GM18502 (cell line): ENCODE measurements at regions not wholly inside any gene's neighbourhood (a gene's known extent, or its start where the extent isn't known, plus 50 kb on each side); places are given as distances from the start of the nearest gene placed in this dataset.
A peak's percentile ranks its signal among the peaks of the same experiment; 100 is the strongest.
"Not testable (repeated sequence)": the region's sequence is repeated elsewhere in the genome, so short reads cannot be mapped to it uniquely, and the experiment has no call there.

Experiments
- ATAC-seq: cut with Tn5 transposase; IDR thresholded peaks from one replicate; pipeline ENCODE4 v1.9.1; 2021; ENCODE audit warnings: mild to moderate bottlenecking; ENCODE audit not compliant: unreplicated experiment, poor library complexity

GRCh38 chr1:194816859-194817258 lies 1630.4 kb upstream of the B3GALT2 start:
- ATAC-seq = no peak

GRCh38 chr1:194813096-194813495 lies 1626.7 kb upstream of the B3GALT2 start:
- ATAC-seq = no peak

GRCh38 chr1:194809665-194810064 lies 1623.3 kb upstream of the B3GALT2 start:
- peak; percentile 54 for ATAC-seq

GRCh38 chr1:194809215-194809614 lies 1622.8 kb upstream of the B3GALT2 start:
- ATAC-seq = no peak

GRCh38 chr1:194807530-194808220 lies 1621.3 kb upstream of the B3GALT2 start:
- ATAC-seq = no peak

GRCh38 chr1:194802572-194802971 lies 1616.2 kb upstream of the B3GALT2 start:
- no peak for ATAC-seq

GRCh38 chr1:194795917-194796593 lies 1609.6 kb upstream of the B3GALT2 start:
- peak; percentile 92 for ATAC-seq

GRCh38 chr1:194787001-194787400 lies 1600.6 kb upstream of the B3GALT2 start:
- no peak for ATAC-seq

GRCh38 chr1:194786027-194786426 lies 1599.6 kb upstream of the B3GALT2 start:
- no peak for ATAC-seq

GRCh38 chr1:194776657-194777056 lies 1590.2 kb upstream of the B3GALT2 start:
- ATAC-seq = no peak

GRCh38 chr1:194774535-194774934 lies 1588.1 kb upstream of the B3GALT2 start:
- no peak for ATAC-seq

GRCh38 chr1:194755241-194755994 lies 1569.0 kb upstream of the B3GALT2 start:
- no peak for ATAC-seq

GRCh38 chr1:194738843-194739242 lies 1552.4 kb upstream of the B3GALT2 start:
- ATAC-seq = not testable (repeated sequence)

GRCh38 chr1:194734970-194735369 lies 1548.6 kb upstream of the B3GALT2 start:
- no peak for ATAC-seq

- ATAC-seq = no peak
These were observed 1544.6 kb upstream of the B3GALT2 start for GRCh38 chr1:194731025-194731424.

- ATAC-seq = no peak
These were observed 1543.9 kb upstream of the B3GALT2 start for GRCh38 chr1:194730304-194730703.

GRCh38 chr1:194723067-194723466 lies 1536.7 kb upstream of the B3GALT2 start:
- no peak for ATAC-seq

- ATAC-seq = no peak
These were observed 1531.5 kb upstream of the B3GALT2 start for GRCh38 chr1:194717941-194718340.

- no peak for ATAC-seq
These were observed 1530.9 kb upstream of the B3GALT2 start for GRCh38 chr1:194717334-194717733.

GRCh38 chr1:194710671-194711070 lies 1524.3 kb upstream of the B3GALT2 start:
- no peak for ATAC-seq

- ATAC-seq = no peak
These were observed 1523.0 kb upstream of the B3GALT2 start for GRCh38 chr1:194709439-194709838.
